HepG2 (cell line): ENCODE measurements at regions not wholly inside any gene's neighbourhood (a gene's known extent, or its start where the extent isn't known, plus 50 kb on each side); places are given as distances from the start of the nearest gene placed in this dataset.

Experiments
- ATAC-seq: fragments of 200-7000 bp; cut with Tn5 transposase; 3 replicates; pipeline ENCODE4 v1.9.1; 2020; ENCODE audit warnings: mild to moderate bottlenecking, moderate library complexity
- BruUV-seq: library from RNA; stranded (reverse); fragments of 400-500 nt; replicated peaks from 2 replicates; lab custom pipeline; 2021; lab: Mats Ljungman, UMichigan
- CTCF ChIA-PET: fragments of 300-600 bp; formaldehyde crosslinking; extraction: SDS; loops from one replicate; lab custom pipeline; 2021; ENCODE audit warnings: low total read pairs, inconsistent platforms, low intra/inter-chr PET ratio; lab: Yijun Ruan, JAX
- POLR2A ChIA-PET: fragments of 350-600 bp; sonication (Branson Sonifier 250); formaldehyde crosslinking; loops from one replicate; lab custom pipeline; 2020; ENCODE audit warnings: antibody characterized with exemption, inconsistent platforms; lab: Yijun Ruan, JAX
- DNase-seq: peaks from one replicate; pipeline ENCODE4 v3.0.0-alpha.2; 2015; ENCODE audit warnings: low spot score
- FAIRE-seq: peaks from 3 replicates; lab custom pipeline; 2011; peaks lifted over from hg19 to GRCh38; lab: Jason Lieb, UNC
- H2AFZ ChIP-seq: one replicate; pipeline ENCODE4 v1.6.1; 2011; ENCODE audit warnings: low read length, inconsistent platforms
- H3K27ac ChIP-seq: fragments of 300-600 bp; 3 replicates; pipeline ENCODE4 v1.8.0; 2011; ENCODE audit warnings: mixed run types, mild to moderate bottlenecking, mixed read lengths, low read length, inconsistent platforms; ENCODE audit not compliant: insufficient read depth; ENCODE audit errors: extremely low read length
- H3K27me3 ChIP-seq, 2 experiments: fragments of 200-600 bp in 1 of 2; 2 replicates in 1 of 2; 3 replicates in 1 of 2; pipeline versions ENCODE4 v1.6.0 to v1.8.0; 2011; ENCODE audit warnings: low read length in 2 of 2, mild to moderate bottlenecking in 2 of 2, moderate library complexity in 2 of 2, inconsistent platforms in 1 of 2; ENCODE audit not compliant: insufficient read depth in 2 of 2, control insufficient read depth in 1 of 2
- H3K36me3 ChIP-seq, 2 experiments: fragments of 200-600 bp in 1 of 2; replicated peaks in 1 of 2; 2 replicates in 1 of 2; 3 replicates in 1 of 2; pipeline versions ENCODE4 v1.5.1 to v1.8.0; 2011; ENCODE audit warnings: low read length in 2 of 2, inconsistent platforms in 1 of 2; ENCODE audit not compliant: insufficient read depth in 2 of 2, control insufficient read depth in 1 of 2
- H3K4me1 ChIP-seq: 2 replicates; pipeline ENCODE4 v1.5.1; 2012; ENCODE audit warnings: low read length, inconsistent platforms; ENCODE audit not compliant: insufficient read depth
- H3K4me2 ChIP-seq: 2 replicates; pipeline ENCODE4 v1.6.0; 2011; ENCODE audit warnings: low read depth, low read length, inconsistent platforms
- H3K4me3 ChIP-seq, 3 experiments: fragments of 200-600 bp in 1 of 3; sonication (generic), shearing (Covaris generic) in 1 of 3; replicated peaks in 1 of 3; 2 replicates each; pipeline ENCODE4 v1.5.1; 2011 to 2016; ENCODE audit warnings: low read length in 3 of 3, inconsistent platforms in 2 of 3, low read depth in 2 of 3, mild to moderate bottlenecking in 2 of 3, control low read depth in 1 of 3, mixed read lengths in 1 of 3; ENCODE audit not compliant: insufficient read depth in 1 of 3
- H3K79me2 ChIP-seq: one replicate; pipeline ENCODE4 v1.6.1; 2011; ENCODE audit warnings: low read length, inconsistent platforms; ENCODE audit not compliant: insufficient read depth
- H3K9ac ChIP-seq: 2 replicates; pipeline ENCODE4 v1.6.0; 2011; ENCODE audit warnings: mild to moderate bottlenecking, low read depth, low read length, inconsistent platforms; ENCODE audit not compliant: insufficient read depth
- H3K9me3 ChIP-seq: 2 replicates; pipeline ENCODE4 v1.5.1; 2012; ENCODE audit warnings: mild to moderate bottlenecking, low read length
- H4K20me1 ChIP-seq: 2 replicates; pipeline ENCODE4 v1.6.0; 2011; ENCODE audit warnings: inconsistent platforms, mild to moderate bottlenecking, low read length, moderate library complexity; ENCODE audit not compliant: insufficient read depth
- AHDC1 ChIP-seq: sonication (generic); formaldehyde crosslinking; IDR thresholded peaks from 2 replicates; pipeline ENCODE4 v1.5.1; 2020; ENCODE audit warnings: mild to moderate bottlenecking, missing genetic modification reagents, borderline replicate concordance
- CREBL2 ChIP-seq: sonication (generic); formaldehyde crosslinking; IDR thresholded peaks from 2 replicates; pipeline ENCODE4 v1.8.1; 2023; ENCODE audit warnings: missing genetic modification reagents, mild to moderate bottlenecking, borderline replicate concordance
- FOXP4 ChIP-seq: sonication (generic); formaldehyde crosslinking; IDR thresholded peaks from 2 replicates; pipeline ENCODE4 v1.4.0; 2020; ENCODE audit warnings: missing genetic modification reagents
- JARID2 ChIP-seq: sonication (generic); formaldehyde crosslinking; IDR thresholded peaks from 2 replicates; pipeline ENCODE4 v1.8.1; 2023; ENCODE audit warnings: missing genetic modification reagents, inconsistent platforms; ENCODE audit not compliant: insufficient replicate concordance
- KDM2A ChIP-seq: sonication (generic); formaldehyde crosslinking; IDR thresholded peaks from 2 replicates; pipeline ENCODE4 v1.4.0; 2020; ENCODE audit warnings: low read depth, missing genetic modification reagents, borderline replicate concordance
- NFE2L2 ChIP-seq: fragments of 150-350 bp; IDR thresholded peaks from 2 replicates; pipeline ENCODE4 v1.6.1; 2014; ENCODE audit warnings: low read length
- POGZ ChIP-seq: sonication (generic); formaldehyde crosslinking; IDR thresholded peaks from 2 replicates; pipeline ENCODE4 v1.4.0; 2020; ENCODE audit warnings: mild to moderate bottlenecking, missing genetic modification reagents
- RAD21 ChIP-seq: fragments of 450-650 bp; formaldehyde crosslinking; IDR thresholded peaks from 2 replicates; pipeline ENCODE4 v1.5.0; 2020; ENCODE audit warnings: mild to moderate bottlenecking
- SIX4 ChIP-seq: sonication (generic); formaldehyde crosslinking; IDR thresholded peaks from 2 replicates; pipeline ENCODE4 v1.4.0; 2020; ENCODE audit warnings: missing genetic modification reagents
- ZBTB3 ChIP-seq: sonication (generic); formaldehyde crosslinking; IDR thresholded peaks from 2 replicates; pipeline ENCODE4 v1.4.0; 2020; ENCODE audit warnings: low read depth, mild to moderate bottlenecking, moderate library complexity, missing genetic modification reagents, borderline replicate concordance
- ZNF264 ChIP-seq: sonication (generic); formaldehyde crosslinking; IDR thresholded peaks from 2 replicates; pipeline ENCODE4 v1.4.0; 2020; ENCODE audit warnings: missing genetic modification reagents
- ZNF30 ChIP-seq: sonication (generic); formaldehyde crosslinking; IDR thresholded peaks from 2 replicates; pipeline ENCODE4 v1.5.0; 2020; ENCODE audit warnings: mild to moderate bottlenecking, missing genetic modification reagents
- ZNF557 ChIP-seq: sonication (generic); formaldehyde crosslinking; IDR thresholded peaks from 2 replicates; pipeline ENCODE4 v1.4.0; 2020; ENCODE audit warnings: missing genetic modification reagents
- ZNF564 ChIP-seq: sonication (generic); formaldehyde crosslinking; IDR thresholded peaks from 2 replicates; pipeline ENCODE4 v1.8.1; 2023; ENCODE audit warnings: mild to moderate bottlenecking, missing genetic modification reagents
- ZNF580 ChIP-seq: IDR thresholded peaks from 2 replicates; pipeline ENCODE4 v1.6.1; 2016; ENCODE audit warnings: low read depth, borderline replicate concordance
- WGBS: methylation state at CpG from one replicate; pipeline ENCODE4 v1.1.6; 2017; ENCODE audit warnings: low lambda C conversion rate; 5-methylcytosine and 5-hydroxymethylcytosine counted together
- in situ Hi-C: cut with HindIII; loops from 2 replicates; pipeline ENCODE4 v1.10.0; 2017; ENCODE audit warnings: low pct_unique_long_range_greater_than_20kb; ENCODE audit not compliant: extremely low pct_ligation_motif_present
- intact Hi-C: fragments of 100-400 bp; cut with micrococcal nuclease; formaldehyde crosslinking; loops from one replicate; pipeline ENCODE4 v1.10.0; 2022; ENCODE audit not compliant: unreplicated experiment

GRCh38 chr13:55660851-55661250, 1479.9 kb upstream of the PRR20A start:
- POLR2A ChIA-PET = no interaction called here
- no peak overlapping the region for H3K27ac ChIP-seq
- ATAC-seq (no peak), DNase-seq (no peak), FAIRE-seq (no peak)
- 7% methylated on average over 1 of the region's 1 CpG for WGBS
- H3K9me3 ChIP-seq = peaks cover 31% of the 10 kb centered on the region
- CTCF ChIA-PET = no interaction called here
- H3K36me3 ChIP-seq = no peaks in the 10 kb centered on the region
- H3K9ac ChIP-seq = no peak overlapping the region
- no TSS peak for BruUV-seq
- no peaks in the 10 kb centered on the region for H3K79me2 ChIP-seq
- H3K4me2 ChIP-seq = no peak overlapping the region
- H4K20me1 ChIP-seq = no peaks in the 10 kb centered on the region
- in situ Hi-C loops (no loop called here), intact Hi-C loops (no loop called here)
- H3K4me1 ChIP-seq = no peaks in the 10 kb centered on the region
- H2AFZ ChIP-seq = no peak overlapping the region
- TF ChIP-seq CREBL2 (CRISPR knock-in tag) = no peak
- no peak for TF ChIP-seq KDM2A (CRISPR knock-in tag)
- TF ChIP-seq ZNF564 (CRISPR knock-in tag) = no peak
- no peak for TF ChIP-seq AHDC1
- TF ChIP-seq SIX4 (CRISPR knock-in tag) = no peak
- TF ChIP-seq NFE2L2 = no peak
- no peak for TF ChIP-seq FOXP4
- TF ChIP-seq ZNF264 (CRISPR knock-in tag) = no peak
- TF ChIP-seq JARID2 = no peak
- no peak for TF ChIP-seq ZNF557
- no peak for TF ChIP-seq RAD21 (CRISPR knock-in tag)
- TF ChIP-seq ZNF30 (CRISPR knock-in tag) = no peak
- TF ChIP-seq ZBTB3 (CRISPR knock-in tag) = no peak
- TF ChIP-seq ZNF580 (CRISPR knock-in tag) = no peak
- TF ChIP-seq POGZ (CRISPR knock-in tag) = no peak
- no peaks in the 10 kb centered on the region for H3K27me3 ChIP-seq
- H3K4me3 ChIP-seq = no peak overlapping the region
